ENCODE measurements at regions not wholly inside any gene's neighbourhood (a gene's known extent, or its start where the extent isn't known, plus 50 kb on each side); places are given as distances from the start of the nearest gene placed in this dataset.
"Not testable (repeated sequence)": the region's sequence is repeated elsewhere in the genome, so short reads cannot be mapped to it uniquely, and the experiment has no call there.

DNA sequence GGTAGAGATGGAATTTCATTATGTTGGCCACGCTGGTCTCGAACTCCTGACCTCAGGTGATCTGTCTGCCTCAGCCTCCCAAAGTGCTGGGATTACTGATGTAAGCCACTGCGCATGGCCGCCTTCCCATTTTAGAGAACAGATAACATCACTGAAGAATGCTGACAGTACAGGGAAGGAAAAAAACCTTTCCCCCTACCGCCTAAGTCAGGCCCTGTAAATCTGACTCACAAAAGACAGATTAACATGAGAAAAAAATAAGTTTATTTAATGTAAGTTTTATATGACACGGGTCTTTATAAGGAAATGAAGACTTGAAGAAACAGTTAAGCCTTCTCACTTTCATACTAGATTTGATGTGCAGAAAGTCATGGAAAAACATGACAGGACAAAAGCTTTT is 227.2 kb upstream of the ZNF608 start:
- DNase-seq: no peak

DNA sequence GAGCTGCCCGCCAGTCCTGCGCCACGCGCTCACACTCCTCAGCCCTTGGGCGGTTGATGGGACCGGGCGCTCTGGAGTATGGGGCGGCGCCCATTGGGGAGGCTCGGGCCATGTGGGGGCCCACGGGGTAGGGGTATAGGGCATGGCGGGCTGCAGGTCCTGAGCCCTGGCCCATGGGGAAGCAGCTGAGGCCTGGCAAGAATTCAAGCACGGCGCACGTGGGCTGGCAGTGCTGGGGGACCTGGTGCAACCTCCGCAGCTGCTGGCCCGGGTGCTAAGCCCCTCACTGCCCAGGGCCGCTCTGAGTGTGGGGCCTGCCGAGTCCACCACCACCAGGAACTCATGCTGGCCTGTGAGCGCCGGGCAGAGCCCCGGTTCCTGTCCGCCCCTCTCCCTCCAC is 229.6 kb upstream of the ZNF608 start:
- DNase-seq: no peak

- no peak for DNase-seq
These were observed 232.8 kb upstream of the ZNF608 start for GRCh38 chr5:124979251-124979650.

DNA sequence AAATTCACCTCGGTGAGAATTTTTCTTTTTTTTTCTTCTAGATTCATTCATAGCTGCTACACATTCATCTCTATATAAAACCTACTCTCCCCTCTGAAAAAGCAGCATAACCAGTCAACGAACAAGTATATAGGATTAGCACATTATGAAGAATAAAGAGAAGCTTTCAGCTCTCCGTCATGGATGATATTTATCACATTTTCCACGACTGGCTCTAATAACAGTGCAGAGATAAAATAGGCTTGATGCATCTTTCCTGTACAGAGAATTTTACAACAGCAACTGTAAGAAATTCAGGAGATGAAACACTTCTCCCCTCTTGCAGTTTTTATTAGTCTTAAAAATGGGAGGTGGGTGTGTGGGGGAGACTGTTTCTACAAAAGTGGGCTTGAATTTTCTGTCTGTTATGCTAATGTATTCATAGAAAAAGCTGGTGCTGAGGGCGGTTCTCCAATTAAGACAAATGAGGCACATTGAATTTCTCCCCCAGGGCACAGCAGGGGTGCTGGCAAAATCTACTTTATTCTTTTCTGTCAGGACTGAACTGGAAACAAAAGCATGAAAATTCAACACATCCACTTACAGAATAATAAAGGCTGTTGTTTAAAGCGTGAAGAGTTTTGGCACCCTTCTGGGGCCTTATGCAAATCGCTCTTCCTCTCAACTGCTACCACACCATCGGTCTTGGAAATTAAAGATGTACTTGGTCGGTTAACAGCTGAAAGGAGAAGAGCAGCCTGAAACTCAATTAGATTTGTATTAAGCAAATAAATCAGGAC is 233.9 kb upstream of the ZNF608 start:
- DNase-seq: no peak

GRCh38 chr5:124981901-124982300 is 235.5 kb upstream of the ZNF608 start:
- DNase-seq: no peak

- no peak for DNase-seq
These were observed 239.7 kb upstream of the ZNF608 start for GRCh38 chr5:124986170-124986569.

- no peak for DNase-seq
These were observed 240.2 kb upstream of the ZNF608 start for GRCh38 chr5:124986667-124987066.

GRCh38 chr5:124987786-124988185 is 241.3 kb upstream of the ZNF608 start:
- not testable (repeated sequence) for DNase-seq

- no peak for DNase-seq
These were observed 244.3 kb upstream of the ZNF608 start for GRCh38 chr5:124990723-124991122.

DNA sequence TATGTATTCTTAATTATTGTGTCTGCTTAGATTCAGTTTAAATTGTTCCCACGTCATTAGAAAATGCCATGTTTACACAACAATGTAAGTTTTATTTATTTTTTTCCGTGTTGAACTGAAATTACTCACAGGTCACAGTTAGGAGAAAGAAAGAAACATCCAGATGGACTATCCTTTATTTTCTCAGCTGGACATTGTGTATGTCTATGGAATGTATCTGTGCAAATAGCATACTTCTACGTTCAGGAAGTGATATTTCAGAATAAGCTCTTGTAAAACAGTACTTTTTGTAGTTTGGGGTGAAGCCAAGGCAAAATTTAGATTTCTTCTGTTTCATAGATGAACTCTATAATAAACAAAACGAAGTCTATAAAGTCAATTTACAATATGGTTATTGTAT is 249.0 kb upstream of the ZNF608 start:
- DNase-seq: no peak

GRCh38 chr5:124996023-124996763 is 249.8 kb upstream of the ZNF608 start:
- DNase-seq: no peak

DNA sequence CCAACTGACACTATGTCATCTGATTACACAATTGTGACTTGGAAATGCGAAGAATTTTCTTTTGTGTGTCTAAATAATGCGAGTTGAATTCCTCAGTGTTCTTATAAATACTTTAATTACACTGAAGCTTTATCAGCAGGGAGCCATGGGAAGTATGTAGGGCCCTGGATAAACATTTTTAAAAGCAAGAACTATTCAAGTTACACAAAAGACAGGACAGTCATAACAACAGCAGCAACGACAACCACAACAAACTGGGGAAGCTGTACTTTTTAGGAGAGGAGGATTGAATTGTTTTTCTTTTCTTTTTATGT is 250.3 kb upstream of the ZNF608 start:
- DNase-seq: no peak

DNA sequence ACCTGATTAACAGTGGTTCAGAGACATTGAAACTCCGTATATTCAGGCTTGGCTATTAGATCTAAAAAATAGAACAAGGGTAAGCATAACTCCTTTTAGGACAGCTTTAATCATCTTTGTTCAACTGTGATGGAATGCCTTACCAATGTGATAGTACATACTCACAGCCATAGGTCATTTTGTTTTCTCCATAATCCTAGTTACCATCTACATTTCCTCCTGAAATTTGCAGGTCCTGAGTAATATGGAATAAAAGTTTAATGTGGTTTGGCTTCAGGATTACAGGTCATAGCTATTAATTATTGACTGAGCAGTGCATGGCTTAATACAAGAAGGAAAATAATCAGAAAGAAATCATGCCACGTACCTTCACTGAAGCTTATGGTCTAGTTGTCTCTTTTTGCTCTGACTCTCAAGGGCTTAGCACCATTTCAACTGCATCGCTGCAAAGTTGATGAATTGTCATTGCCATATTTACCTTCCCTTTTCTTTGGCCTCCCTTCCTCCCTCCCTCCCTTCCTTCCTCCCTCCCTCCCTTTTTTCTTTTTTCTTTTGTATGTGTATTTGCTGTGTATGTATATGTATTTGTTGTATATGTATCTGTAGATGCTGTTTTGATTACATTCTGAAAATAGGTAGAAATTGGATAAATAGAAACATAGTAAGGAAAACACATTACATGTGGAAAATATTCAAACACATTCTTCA is 250.9 kb upstream of the ZNF608 start:
- no peak for DNase-seq

DNA sequence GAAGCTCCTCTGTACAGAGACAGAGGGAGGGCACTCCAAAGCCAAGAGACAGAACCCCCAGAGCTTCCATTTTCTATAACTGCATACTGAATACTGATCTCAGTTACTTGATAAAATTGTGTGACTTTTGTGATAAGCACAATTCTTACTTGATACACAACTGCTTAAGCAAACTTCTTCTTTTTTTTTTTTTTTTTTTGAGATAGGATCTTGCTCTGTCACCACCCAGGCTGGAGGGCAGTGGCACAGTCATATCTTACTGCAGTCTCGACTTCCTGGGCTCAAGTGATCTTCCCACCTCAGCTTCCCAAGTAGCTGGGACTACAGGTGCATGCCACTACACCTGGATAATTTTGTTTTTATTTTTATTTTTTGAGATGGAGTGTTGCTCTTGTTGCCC is 252.1 kb upstream of the ZNF608 start:
- DNase-seq: no peak

DNA sequence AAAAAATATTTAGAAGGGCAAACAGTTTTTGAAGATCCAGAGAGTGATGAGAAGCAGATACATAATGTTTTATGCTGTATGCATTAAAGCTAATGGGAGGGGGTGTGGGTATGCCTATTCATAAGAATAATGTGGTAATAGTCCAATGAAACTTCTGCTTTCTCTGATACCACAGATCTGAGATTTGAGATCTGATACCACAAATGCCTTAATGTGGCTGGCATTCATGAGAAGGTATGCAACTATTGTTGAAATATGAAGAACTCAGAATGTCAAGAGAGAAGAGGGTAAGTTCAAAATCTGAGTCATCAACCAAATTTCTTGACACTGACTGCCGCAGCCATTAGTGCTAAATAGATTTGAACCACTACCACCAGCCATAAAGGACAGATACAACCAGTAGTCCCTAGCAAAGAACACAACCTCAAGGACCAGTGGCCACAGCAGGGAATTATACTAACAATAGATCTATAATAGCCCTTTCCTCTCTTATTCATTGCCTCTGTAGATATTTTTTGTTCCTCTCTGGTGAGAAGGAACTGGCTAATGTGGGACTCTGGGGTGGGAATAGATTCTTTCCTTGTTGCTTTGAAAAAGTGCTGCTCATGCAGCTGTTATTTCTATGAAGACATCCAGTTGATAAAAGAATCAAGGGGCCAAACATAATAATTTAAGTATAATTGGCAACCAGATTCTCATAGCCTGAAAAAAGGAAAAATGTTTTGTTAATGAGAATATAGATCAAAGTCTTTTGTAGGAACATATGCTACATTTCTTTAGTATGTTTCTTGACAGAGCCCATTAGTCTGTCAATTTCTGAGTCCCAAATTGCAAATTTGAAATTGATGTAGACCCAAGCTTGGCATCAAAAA is 256.5 kb upstream of the ZNF608 start:
- DNase-seq: no peak

DNA sequence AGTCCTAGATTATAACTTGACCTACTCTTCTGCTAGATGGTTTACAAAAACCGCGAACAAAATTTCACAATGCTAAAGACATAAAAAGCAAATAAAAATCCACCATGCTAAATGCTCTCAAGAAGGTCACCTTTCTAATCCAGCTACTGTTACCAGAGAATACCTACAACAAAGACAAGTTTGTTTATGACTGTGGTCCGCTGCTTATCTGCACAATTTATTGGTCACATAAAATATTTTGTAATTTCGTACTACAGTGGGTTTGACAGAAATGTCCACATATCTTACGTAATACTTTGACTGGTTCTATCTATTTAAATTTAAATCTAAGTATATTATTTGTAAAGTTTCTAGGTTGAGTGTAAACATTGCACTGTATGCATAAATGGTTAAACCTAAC is 257.6 kb upstream of the ZNF608 start:
- no peak for DNase-seq

- no peak for DNase-seq
These were observed 258.8 kb upstream of the ZNF608 start for GRCh38 chr5:125005266-125005665.

- no peak for DNase-seq
These were observed 259.7 kb upstream of the ZNF608 start for GRCh38 chr5:125006011-125006685.

GRCh38 chr5:125010356-125010755 is 263.9 kb upstream of the ZNF608 start:
- DNase-seq: no peak

DNA sequence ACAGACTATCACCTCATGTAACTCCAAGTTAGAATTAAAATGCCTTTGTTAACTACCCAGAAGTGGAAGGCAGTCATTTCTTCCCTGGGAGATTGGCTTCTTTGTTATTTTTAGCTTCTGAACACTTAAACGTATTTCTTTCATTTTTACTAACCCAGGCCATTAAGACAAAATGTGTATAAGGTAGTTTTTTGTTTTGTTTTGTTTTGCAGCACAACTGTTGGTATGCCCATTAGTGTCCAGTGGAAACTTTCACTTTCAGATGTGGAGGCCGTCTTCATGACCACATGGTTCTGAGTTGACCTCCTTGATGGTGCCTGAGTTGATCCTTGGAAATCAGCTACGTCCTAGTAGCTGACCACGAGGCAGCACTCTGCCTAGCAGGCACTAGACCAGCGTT is 264.6 kb upstream of the ZNF608 start:
- DNase-seq: no peak

- DNase-seq: no peak
These were observed 265.0 kb upstream of the ZNF608 start for GRCh38 chr5:125011419-125011818.

GRCh38 chr5:125011947-125012346 is 265.5 kb upstream of the ZNF608 start:
- DNase-seq: no peak

Data from stimulated activated CD4-positive, alpha-beta T cell treated with anti-CD3 and anti-CD28 coated beads, Interleukin-2, amount 100 ng/mL, for 24 hours (primary cell).